MM.1S (cell line): ENCODE measurements at regions not wholly inside any gene's neighbourhood (a gene's known extent, or its start where the extent isn't known, plus 50 kb on each side); places are given as distances from the start of the nearest gene placed in this dataset.

Experiments used
- DNase-seq: peaks from one replicate; pipeline ENCODE4 v3.0.0-alpha.2; 2015
- H2AFZ ChIP-seq: fragments of 300-600 bp; sonication (generic); 2 replicates; pipeline ENCODE4 v1.6.0; 2016; ENCODE audit warnings: antibody characterized with exemption, low read length
- H3F3A ChIP-seq: fragments of 300-600 bp; sonication (generic); 2 replicates; pipeline ENCODE4 v1.6.1; 2016; ENCODE audit warnings: mild to moderate bottlenecking, antibody characterized with exemption, low read length, moderate library complexity, mixed read lengths; ENCODE audit not compliant: insufficient read depth
- H3K27ac ChIP-seq: fragments of 300-600 bp; sonication (generic); 2 replicates; pipeline ENCODE4 v1.5.1; 2016; ENCODE audit warnings: mild to moderate bottlenecking, low read length
- H3K27me3 ChIP-seq: fragments of 300-600 bp; sonication (generic); replicated peaks from 2 replicates; pipeline ENCODE4 v1.6.0; 2016; ENCODE audit warnings: low read length; ENCODE audit not compliant: insufficient read depth
- H3K36me3 ChIP-seq: fragments of 300-600 bp; sonication (generic); replicated peaks from 2 replicates; pipeline ENCODE4 v1.6.1; 2016; ENCODE audit warnings: mild to moderate bottlenecking, low read length, mixed read lengths; ENCODE audit not compliant: insufficient read depth
- H3K4me1 ChIP-seq: fragments of 300-600 bp; sonication (generic); 2 replicates; pipeline ENCODE4 v1.6.1; 2016; ENCODE audit warnings: low read length, mixed read lengths
- H3K4me2 ChIP-seq: fragments of 300-600 bp; sonication (generic); 2 replicates; pipeline ENCODE4 v1.6.0; 2016; ENCODE audit warnings: low read depth, low read length
- H3K4me3 ChIP-seq: fragments of 300-600 bp; sonication (generic); 2 replicates; pipeline ENCODE4 v1.5.1; 2016; ENCODE audit warnings: low read length, mixed read lengths
- H3K79me2 ChIP-seq: fragments of 300-600 bp; sonication (generic); 2 replicates; pipeline ENCODE4 v1.6.1; 2016; ENCODE audit warnings: mixed run types, low read length, mixed read lengths
- H3K9ac ChIP-seq: fragments of 300-600 bp; sonication (generic); 2 replicates; pipeline ENCODE4 v1.6.1; 2016; ENCODE audit warnings: low read length, mixed read lengths
- H3K9me2 ChIP-seq: fragments of 300-600 bp; sonication (generic); replicated peaks from 2 replicates; pipeline ENCODE4 v1.6.1; 2016; ENCODE audit warnings: mild to moderate bottlenecking, low read length, mixed read lengths; ENCODE audit not compliant: insufficient read depth
- H3K9me3 ChIP-seq: fragments of 300-600 bp; sonication (generic); replicated peaks from 2 replicates; pipeline ENCODE4 v1.6.1; 2016; ENCODE audit warnings: mild to moderate bottlenecking, low read length, mixed read lengths; ENCODE audit not compliant: insufficient read depth
- H4K20me1 ChIP-seq: fragments of 300-600 bp; sonication (generic); 2 replicates; pipeline ENCODE4 v1.6.1; 2016; ENCODE audit warnings: mild to moderate bottlenecking, low read length, moderate library complexity, mixed read lengths; ENCODE audit not compliant: insufficient read depth
- CTCF ChIP-seq: fragments of 300-600 bp; sonication (generic); IDR thresholded peaks from 2 replicates; pipeline ENCODE4 v1.5.1; 2016; ENCODE audit warnings: antibody characterized with exemption, low read length, mixed read lengths
- EZH2 ChIP-seq: fragments of 300-600 bp; sonication (generic); optimal IDR thresholded peaks from 2 replicates; pipeline ENCODE3; 2017; ENCODE audit warnings: low read depth, mild to moderate bottlenecking, antibody characterized with exemption, low read length, mixed read lengths
- EZH2phosphoT487 ChIP-seq: fragments of 300-600 bp; sonication (generic); IDR thresholded peaks from 2 replicates; pipeline ENCODE4 v1.6.1; 2018; ENCODE audit warnings: antibody characterized with exemption, low read length

- TF ChIP-seq EZH2 (no peak), EZH2phosphoT487 (no peak), CTCF (no peak)
- no peaks in the 10 kb centered on the region for H3K79me2 ChIP-seq
- peak overlapping the region; percentile 41 for H3K4me2 ChIP-seq
- H3K9me2 ChIP-seq: no peaks in the 10 kb centered on the region
- H3K36me3 ChIP-seq: no peaks in the 10 kb centered on the region
- H3K4me3 ChIP-seq: no peak overlapping the region
- H3K27ac ChIP-seq: peak overlapping the region; percentile 26; the same call in 1 of the 2 replicates
- H4K20me1 ChIP-seq: no peaks in the 10 kb centered on the region
- no peak for DNase-seq
- H3K9ac ChIP-seq: no peak overlapping the region
- H3F3A ChIP-seq: peaks cover 16% of the 10 kb centered on the region
- no peaks in the 10 kb centered on the region for H3K27me3 ChIP-seq
- no peak overlapping the region for H2AFZ ChIP-seq
- H3K4me1 ChIP-seq: peaks cover 14% of the 10 kb centered on the region; the same call in 1 of the 2 replicates
- no peaks in the 10 kb centered on the region for H3K9me3 ChIP-seq
These were observed 61.2 kb downstream of the MAGED1 start for GRCh38 chrX:51954592-51954991.

GRCh38 chrX:51955200-51955599 is 61.8 kb downstream of the MAGED1 start:
- H3K36me3 ChIP-seq: no peaks in the 10 kb centered on the region
- H3K9me2 ChIP-seq: no peaks in the 10 kb centered on the region
- TF ChIP-seq EZH2phosphoT487 (no peak), CTCF (no peak), EZH2 (no peak)
- H4K20me1 ChIP-seq: no peaks in the 10 kb centered on the region
- peaks cover 14% of the 10 kb centered on the region; the same call in 1 of the 2 replicates for H3K4me1 ChIP-seq
- no peaks in the 10 kb centered on the region for H3K9me3 ChIP-seq
- no peaks in the 10 kb centered on the region for H3K79me2 ChIP-seq
- H3K4me2 ChIP-seq: peak overlapping the region; percentile 41; the same call in 1 of the 2 replicates
- H3F3A ChIP-seq: peaks cover 16% of the 10 kb centered on the region
- H3K27me3 ChIP-seq: no peaks in the 10 kb centered on the region
- H2AFZ ChIP-seq: no peak overlapping the region
- no peak overlapping the region for H3K4me3 ChIP-seq
- no peak overlapping the region for H3K9ac ChIP-seq
- peak; percentile 90 for DNase-seq
- H3K27ac ChIP-seq: peak overlapping the region; percentile 61; the same call in 1 of the 2 replicates

GRCh38 chrX:51956441-51956840 is 63.0 kb downstream of the MAGED1 start:
- H3K4me3 ChIP-seq: no peak overlapping the region
- TF ChIP-seq CTCF (no peak), EZH2phosphoT487 (no peak), EZH2 (no peak)

More at GRCh38 chrX:51956441-51956840, 63.0 kb downstream of the MAGED1 start:
- Histone ChIP-seq H3K9me3 (no peaks in the 10 kb centered on the region), H3K9ac (no peak overlapping the region), H3F3A (peaks cover 16% of the 10 kb centered on the region), H3K36me3 (no peaks in the 10 kb centered on the region), H3K27ac (no peak overlapping the region), H4K20me1 (no peaks in the 10 kb centered on the region), H3K4me1 (peaks cover 14% of the 10 kb centered on the region; the same call in 1 of the 2 replicates), H3K27me3 (no peaks in the 10 kb centered on the region), H3K9me2 (no peaks in the 10 kb centered on the region), H2AFZ (no peak overlapping the region), H3K79me2 (no peaks in the 10 kb centered on the region), H3K4me2 (no peak overlapping the region)
- no peak for DNase-seq
